ENCODE measurements at regions not wholly inside any gene's neighbourhood (a gene's known extent, or its start where the extent isn't known, plus 50 kb on each side); places are given as distances from the start of the nearest gene placed in this dataset.
"Not testable (repeated sequence)": the region's sequence is repeated elsewhere in the genome, so short reads cannot be mapped to it uniquely, and the experiment has no call there.

DNA sequence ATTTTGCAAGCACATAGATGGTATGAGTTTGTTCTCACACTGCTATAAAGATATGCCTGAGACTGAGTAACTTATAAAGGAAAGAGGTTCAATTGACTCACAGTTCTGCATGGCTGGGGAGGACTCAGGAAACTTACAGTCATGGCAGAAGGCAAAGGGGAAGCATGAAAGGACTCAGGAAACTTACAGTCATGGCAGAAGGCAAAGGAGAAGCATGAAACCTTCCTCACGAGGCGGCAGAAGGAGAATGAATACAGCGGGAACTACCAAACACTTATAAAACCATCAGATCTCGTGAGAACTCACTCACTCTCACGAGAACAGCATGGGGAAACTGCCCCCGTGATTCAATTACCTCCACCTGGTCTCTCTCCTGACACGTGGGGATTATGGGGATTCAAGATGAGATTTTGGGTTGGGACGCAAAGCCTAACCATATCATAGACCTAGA lies 101.9 kb upstream of the NCOR2 start:
- DNase-seq = not testable (repeated sequence)

DNA sequence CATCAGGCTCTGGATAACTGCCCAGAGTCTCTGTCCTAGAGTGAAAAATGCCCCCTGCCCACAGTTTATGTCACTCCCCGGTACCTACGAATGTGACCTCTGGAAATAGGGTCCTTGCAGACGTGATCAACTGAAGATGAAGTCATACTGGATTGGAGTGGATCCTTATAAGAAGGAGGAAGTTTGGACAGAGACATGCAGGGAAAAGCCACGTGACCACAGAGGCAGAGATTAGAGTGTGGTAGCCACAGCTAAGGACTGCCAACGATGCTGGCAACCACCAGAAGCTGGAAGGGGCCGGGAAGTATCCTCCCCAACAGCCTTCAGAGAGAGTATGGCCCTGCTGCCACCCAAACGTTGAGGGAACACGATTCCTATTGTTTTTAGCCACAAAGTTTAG lies 101.2 kb upstream of the NCOR2 start:
- DNase-seq = no peak

DNA sequence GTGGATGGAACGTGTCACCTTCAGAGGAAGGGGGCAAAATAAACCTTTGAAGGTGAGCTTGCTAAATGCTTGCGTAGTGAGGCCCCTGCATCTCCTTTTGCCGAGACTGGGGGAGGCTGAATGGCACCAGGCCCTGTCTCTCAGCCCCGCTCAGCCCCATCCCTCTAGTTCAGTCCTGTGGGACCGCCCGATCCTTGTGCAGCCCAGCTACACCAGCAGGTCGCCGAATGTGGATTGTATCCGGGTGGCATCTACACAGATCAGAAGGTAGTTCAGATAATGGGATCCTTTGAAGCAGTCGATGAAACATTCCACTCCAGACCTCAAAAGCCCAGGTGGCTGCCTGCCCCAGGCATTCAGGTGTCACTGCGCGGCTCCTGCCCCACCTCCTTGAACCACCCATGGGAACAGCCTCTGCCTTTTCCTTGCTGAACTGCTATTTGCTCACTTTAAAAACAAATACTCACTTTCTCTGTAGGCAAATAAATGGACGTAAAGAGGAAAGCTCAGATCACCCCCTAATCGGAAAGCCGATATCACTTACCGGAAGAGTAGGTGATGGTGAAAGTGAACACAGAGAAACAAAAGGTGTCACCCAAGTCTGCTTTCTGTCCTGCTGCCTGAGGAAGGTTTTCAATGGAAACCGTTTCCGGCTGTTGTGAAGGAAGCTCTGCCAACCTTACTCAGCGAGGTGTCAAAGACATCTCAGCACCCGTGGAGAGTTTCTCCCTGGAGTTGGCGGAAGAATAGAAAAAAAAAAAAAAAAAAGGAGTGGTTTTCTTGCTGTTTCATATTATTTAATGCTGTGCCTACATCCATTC lies 100.3 kb upstream of the NCOR2 start:
- no peak for DNase-seq

DNA sequence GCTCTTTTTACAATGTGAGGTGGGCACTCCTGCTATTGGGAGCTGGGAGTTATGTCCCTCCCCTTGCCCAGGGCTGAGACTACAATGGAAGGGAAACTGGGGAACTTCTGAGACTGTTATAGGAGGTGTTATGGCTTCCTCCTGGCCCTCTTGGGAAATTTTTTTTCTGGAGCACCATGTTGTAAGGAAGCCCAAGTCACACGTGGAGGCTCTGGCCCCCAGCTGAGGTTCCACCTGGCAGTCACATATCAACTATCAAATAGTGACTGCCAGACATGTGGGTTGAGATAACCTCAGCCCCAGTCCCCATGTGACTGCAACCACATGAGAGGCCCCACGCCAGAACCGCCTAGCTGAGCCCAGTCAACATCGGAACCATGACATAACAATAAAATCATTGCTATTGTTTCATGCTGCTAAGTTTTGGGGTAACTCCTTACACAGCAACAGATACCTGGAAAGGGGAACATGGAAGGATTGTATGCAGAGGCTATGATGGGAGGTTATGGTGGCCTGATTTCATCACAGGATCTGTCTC lies 99.4 kb upstream of the NCOR2 start:
- no peak for DNase-seq

DNA sequence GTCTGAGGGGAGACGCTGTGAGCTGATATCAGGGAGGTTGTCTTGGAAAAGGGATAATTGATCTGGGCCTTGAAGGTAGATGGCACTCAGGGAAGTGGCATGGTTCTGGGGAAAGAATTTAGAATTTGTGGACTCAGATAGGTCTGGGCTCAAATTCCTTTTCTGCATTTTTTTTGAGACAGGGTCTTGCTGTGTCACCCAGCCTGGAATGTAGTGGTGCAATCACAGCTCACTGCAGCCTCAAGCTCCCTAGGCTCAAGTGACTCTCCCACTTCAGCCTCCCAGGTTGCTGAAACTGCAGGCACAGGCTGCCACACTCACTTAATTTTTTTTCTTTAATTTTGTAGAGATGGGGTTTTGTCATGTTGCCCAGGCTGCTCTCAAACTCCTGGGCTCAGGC lies 98.1 kb upstream of the NCOR2 start:
- no peak for DNase-seq

DNA sequence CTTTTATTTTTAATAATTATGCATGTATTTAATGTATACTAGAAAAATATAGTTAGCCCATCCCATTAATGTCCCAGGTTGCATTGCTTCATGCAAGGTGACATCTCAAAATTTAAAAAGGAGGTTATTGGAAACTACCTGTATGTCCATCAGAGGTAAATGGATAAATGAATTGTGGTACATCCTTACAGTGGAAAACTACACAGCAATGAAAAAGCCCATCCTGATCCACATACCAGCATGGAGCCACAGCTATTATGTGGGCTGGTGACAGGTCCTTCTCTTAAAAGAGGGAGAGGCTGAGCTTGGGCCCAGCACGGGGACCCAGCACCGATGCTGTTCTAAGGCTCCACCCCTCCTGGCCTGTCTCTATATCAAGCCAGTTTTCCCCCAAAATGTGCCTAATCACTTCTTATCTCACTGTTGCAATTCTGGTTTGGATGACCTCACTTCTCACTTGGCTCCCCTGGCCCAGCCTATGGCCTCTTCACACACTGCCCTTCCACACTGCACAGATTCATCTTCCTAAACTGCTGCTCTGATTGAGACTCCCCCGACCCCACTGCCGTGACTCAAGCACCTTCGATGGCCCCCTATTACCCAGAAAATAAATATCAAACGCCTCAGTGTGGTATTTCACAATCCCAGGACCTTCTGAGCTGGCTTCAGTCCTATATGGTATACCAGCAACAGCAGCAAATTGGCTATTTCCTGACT lies 97.1 kb upstream of the NCOR2 start:
- DNase-seq = no peak

DNA sequence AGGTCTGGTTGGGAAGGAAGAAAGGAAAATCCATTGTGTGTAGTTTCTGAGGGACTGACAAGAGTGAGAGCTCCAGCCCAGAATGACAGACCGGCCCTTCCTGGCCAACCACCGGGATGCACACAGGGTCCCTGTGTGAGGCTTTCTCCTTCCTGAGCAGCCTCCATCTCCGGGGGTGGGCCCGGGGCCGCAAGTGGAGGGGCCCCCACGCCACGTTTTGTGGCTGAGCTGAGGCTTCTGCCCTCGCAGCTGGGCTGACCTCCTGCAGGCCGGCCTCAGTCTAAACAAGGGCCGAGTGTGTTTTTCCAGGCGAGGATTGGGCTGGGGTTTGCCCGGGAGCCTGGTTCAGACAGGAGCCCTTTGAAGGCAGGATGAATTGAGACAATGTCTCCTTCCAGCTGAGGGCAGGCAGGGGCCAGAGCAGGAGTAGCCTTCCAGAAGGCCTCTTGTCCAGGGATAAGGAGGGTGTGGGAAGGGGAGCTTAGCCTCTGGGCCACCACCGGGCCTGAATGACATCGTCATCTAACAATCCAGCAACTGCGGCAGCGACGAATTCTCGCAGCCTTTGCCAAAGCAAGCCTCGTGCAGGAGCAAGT lies 96.5 kb upstream of the NCOR2 start:
- DNase-seq = no peak

DNA sequence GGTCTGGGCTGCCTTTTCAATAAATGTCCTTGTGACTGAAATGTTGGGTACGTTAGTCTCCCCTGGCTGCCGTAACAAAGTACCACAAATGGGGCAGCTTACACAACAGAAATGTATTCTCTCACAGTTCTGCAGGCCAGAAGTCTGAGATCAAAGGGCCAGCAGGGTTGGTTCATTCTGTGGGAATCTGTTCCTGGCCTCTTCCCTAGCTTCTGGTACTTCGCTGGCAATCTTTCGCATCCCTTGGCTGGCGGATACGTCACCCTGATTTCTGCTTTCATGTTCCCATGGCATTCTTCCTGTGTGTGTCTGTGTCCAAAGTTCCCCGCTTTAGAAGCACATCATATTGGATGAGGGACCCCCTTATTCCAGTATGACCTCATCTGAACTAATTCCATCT lies 95.8 kb upstream of the NCOR2 start:
- no peak for DNase-seq

DNA sequence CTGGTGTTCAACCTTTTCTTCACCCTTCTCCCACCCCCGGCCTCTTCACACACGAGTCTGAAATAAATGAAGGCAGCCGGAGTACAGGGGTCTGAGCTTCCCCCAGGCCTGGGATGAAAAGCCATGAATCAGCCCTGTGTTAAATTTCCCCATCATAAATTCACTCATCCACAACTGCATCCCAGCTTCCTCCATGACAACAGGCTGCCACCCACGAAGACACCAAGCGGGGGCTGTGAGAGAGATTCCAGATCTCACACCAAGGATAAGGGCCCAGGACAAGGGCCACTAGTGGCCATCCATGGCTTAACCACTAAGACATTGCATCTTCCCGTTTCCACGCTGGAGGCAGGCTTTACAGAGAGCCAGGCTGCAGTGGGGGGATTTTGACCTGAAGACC lies 93.9 kb upstream of the NCOR2 start:
- no peak for DNase-seq

DNA sequence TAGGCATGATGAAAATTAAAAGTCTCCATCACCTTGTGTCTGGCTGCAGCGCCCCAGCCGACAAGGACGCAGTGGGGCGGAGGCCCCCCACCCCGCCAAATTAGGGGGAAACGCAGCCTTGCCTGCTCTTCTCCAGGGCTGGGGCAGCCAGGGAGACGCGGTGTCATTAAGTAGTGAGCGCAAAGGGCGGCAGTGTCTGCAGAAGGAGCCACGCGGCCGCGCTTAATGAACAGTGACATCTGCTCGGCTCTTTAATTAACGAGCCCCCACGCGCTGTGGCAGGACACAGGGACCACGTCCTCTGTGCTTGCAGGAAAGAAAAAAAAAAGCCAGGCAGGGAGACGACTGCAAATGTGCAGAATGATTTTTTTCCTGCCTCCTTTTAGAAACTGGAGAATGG lies 93.4 kb upstream of the NCOR2 start:
- DNase-seq = no peak

DNA sequence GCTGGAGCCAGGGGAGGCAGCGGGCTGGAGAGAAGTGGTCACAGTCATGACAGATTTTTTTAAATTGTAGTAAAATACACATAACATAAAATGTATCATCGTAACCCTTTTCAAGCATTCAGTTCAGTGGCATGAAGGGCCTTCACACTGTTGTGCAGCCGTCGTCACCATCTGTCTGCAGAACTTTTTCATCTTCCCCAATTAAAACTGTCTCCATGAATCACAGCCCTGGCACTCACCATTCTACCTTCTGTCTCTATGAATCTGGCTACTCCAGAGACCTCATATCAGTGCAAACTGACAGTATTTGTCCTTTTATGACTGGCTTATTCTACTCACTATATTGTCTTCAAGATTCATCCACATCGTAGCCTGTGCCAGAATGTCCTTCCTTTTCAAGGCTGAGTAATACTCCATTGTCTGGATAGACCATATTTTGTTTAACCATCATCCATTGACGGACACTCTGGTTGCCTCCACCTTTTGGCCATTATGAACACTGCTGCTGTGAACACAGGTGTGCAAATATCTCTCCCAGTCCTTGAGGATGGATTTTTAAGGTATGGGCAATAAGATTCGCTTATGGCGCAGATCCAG lies 91.5 kb upstream of the NCOR2 start:
- no peak for DNase-seq

DNA sequence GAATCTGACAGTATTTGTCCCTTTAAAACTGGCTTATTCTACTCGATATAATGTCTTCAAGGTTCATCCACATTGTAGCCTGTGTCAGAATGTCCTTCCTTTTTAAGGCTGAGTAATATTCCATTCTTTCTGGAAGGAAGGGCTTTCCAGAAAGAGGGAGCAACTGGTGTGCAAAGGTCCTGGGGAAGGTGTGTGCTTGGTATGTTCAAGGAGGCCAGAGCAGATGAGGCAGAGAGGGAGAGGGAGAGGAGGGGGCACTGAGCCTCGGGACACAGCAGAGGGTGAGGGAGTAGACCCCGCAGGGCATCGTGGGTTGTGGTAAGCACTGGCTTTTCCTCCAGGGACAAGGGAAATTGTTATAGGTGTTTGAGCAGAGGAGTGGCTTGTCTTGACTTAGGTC lies 90.9 kb upstream of the NCOR2 start:
- DNase-seq = no peak

DNA sequence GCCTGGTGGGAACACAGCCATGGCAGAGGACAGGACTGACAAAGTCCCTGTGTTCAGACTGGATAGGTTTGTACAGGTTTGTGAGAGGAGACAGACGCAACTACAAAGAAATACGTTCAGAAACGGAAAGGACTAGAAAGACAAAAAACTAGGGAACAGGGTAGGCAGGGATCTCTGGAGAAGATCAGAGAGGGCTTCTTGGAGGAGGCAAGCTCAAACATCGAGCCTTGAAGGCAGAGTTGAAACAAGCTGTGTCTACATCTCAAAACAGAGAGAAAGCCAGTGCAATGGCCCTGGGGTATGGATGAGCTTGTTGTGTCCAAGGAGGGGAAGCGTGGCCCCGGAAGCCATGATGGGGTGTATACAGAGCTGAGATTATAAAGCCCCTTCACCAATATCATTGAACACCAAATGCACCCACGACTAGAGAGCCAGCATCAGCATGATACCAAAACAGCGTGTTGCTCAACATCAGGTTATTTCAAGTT lies 89.6 kb upstream of the NCOR2 start:
- DNase-seq = no peak

DNA sequence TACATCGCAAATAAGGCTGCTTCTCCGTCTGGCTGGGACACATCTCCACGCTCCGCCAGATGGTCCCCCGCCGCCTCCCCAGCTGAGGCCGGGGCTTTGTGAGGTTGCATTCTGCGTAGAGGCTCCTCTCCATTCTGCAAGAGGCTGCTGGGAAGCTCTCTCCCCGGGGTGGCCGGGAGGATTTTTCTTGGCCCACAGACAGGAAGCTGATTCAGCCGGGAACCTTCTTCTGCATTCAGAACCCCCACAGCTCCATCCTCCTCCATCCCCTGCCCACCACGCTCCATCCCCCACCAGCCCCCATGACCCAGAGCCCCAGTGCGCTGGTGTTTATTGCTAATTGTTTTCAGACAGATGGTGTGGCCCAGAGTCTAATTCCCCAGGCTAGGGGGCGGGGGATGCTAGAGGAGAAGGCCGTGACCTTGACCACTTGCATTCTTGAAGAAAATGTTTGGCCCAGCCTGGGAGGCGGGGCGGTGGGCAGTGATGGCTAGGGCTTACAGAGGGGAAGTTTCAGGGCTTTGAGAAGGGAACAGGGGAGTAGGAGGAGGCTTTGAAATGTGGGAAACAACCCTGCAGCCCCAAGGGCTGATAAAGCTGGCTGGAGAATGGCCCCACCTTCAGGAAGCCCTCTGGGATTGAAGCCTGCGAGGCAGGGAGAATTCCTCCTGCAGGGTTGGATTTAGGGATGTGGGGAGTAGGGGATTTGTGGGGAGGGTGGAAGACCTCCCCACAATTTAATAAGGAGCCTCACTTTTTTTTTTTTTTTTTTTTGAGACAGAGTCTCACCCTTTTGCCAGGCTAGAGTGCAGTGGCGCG lies 88.5 kb upstream of the NCOR2 start:
- DNase-seq = no peak

DNA sequence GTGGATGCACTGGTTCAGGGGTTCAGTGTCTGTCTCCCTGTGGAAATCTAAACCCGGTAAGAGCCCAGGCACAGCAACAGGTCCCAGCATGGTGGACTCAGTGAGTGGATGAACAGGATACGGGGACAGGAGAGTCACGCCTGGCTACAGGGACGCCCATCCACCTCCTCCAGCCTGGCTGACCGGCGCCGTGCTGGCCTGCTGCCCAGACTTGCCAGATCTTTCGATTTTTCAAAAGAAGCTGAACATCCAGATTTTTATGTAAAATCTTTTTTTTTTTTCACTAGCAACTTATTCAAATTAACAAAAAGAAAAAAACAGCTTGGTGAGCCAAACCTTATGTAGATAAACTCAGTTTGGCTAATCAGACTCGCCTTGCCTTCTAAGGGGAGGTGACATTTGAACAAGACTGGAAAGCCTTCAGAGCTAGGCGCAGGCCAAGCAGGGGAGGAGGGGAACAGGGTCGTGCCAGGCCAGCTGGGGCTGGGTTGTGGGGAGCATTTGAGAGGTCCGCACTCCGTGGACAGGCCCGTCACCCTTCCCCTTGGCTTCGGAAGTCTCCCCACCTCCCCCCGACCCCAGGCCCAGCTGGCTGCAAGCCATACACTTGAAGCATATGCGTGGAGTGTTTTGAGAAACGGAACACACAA lies 87.8 kb upstream of the NCOR2 start:
- no peak for DNase-seq

DNA sequence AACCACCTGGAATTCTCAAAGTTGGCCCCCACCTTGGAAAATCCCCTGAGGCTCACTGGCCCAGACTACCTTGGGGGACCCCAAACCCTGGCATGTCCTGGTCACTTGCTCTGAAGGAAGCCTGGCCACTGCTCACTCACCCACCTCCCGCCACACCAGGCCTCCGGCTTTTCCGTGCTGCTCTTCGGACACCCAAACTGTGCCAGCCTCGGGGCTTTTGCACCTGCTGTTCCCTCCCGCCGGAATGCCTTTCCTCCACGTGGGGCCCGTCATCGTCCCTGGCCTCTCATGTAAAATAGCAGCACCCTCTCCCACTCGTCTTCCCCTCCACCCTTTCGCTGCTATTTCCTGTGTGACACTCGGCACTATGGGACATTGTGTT lies 87.2 kb upstream of the NCOR2 start:
- DNase-seq = no peak

DNA sequence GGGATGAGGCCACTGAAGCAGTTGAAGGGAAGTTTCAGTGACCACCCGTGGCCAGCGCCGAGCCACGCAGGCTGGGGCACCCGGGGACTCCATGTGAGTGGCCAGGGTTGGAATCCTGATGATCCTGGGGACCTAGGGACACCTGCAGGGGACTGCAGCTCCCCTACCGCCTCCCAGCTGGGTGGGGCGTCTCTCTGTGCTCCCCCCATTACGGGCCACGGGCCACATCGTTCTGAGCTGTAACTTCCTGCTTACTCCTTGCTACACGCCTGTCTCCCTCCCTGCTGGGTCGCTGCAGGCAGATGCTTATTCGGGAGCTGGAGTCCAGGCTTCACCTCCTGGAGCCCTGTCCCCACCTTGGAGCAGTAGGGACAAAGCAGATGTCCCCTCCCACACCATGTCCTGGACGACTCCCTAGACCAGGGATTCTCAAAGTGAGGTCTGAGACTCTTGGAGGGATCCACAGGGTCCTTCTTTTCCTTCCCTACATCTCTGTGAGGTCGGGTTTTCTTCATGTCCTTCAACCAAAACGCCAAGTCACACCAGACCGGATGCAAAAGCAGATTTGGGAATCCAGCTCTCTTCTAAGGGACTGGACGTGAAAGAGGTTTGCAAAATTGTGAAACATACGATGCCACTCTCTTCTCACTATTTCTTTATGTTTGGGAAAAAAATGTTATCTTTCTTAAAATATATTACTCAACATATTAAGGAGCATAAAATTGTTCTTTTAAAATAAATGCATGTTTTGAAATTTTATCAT lies 85.9 kb upstream of the NCOR2 start:
- DNase-seq = no peak

DNA sequence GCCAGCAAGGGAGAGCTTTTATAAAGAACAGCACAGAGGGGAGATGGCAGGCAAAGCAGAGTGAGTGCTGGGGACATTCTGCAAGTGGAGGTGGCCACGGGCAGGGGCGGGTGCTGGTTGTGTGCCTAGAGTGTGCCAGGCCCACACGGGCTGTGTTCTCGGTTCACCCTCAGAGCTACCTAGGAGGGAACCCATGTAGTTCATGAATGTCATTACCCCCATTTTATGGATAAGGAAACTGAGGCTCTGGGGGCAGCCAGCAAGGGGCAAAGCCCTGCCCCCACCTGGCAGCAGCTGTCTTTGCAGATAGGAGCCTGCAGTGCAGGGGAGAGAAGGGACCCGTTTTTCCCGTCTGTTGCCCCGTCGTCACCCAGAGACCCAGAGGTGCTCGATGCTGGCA lies 85.2 kb upstream of the NCOR2 start:
- DNase-seq = no peak

DNA sequence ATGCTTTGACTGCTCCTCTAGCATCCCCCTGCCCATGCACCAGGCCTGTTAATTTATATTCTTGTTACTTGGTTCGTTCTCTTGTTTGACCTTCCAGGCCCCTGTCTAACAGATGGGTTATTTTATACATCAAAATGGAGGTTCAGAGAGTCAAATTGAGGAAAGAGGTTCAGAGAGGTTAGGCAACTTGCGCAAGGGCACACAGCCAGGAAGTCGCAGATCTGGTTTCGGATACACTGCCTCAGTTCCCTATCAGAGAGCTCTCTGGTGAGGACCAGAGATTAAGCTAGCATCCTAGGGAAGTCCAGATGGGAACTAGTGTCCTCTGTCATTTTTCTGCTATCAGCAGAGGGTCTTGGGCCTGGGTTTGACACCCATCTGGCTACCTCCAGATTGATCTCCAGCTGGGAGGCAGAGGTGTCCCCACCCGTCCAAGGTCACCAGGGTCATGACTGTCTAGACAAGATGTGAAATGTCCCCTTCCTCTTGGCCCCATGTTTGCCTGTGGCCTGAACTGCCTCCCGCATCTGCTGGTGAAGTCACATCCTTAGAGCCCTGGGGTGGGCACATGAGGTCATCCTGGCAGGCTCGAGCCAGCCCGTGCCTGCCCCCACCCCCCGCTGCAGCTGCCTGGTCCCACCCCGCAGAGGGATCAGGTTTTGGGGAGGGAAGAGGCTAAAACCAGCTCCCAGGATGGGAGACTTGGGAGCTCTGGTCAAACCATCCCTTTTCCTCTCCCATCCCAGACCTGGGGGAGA lies 84.3 kb upstream of the NCOR2 start:
- DNase-seq = no peak

DNA sequence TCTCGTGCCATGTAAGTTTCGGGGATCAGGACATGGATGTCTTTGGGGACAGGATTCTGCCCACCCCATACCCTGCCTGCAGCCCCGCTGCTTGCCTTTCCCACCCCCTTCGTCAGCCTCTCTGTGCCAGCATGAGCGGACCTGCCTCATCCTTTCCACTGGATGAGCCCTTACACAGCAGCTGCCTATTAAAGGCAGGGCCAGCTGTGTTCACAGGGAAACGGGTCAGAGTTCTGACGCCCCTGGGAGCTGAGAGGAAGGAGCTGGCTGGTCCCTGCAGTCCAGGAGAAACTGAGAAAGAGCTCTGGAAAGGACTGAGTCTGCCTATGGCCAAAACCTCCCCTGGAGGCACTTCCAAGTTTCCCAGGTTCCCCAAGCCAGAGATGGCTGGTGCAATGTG lies 83.5 kb upstream of the NCOR2 start:
- DNase-seq = no peak
